H9 (cell line): ENCODE measurements at regions not wholly inside any gene's neighbourhood (a gene's known extent, or its start where the extent isn't known, plus 50 kb on each side); places are given as distances from the start of the nearest gene placed in this dataset.

Experiments
- DNase-seq: peaks from one replicate; pipeline ENCODE4 v3.0.0-alpha.2; 2017
- H2AFZ ChIP-seq: one replicate; pipeline ENCODE4 v1.6.1; 2013; ENCODE audit warnings: mild to moderate bottlenecking, low read length, control low read depth, moderate library complexity
- H2AK5ac ChIP-seq: 2 replicates; pipeline ENCODE4 v1.6.1; 2013; ENCODE audit warnings: low read length, control low read depth, mixed read lengths; ENCODE audit not compliant: insufficient read length
- H2BK120ac ChIP-seq: one replicate; pipeline ENCODE4 v1.6.1; 2013; ENCODE audit warnings: low read depth, mild to moderate bottlenecking, low read length, control low read depth, inconsistent platforms; ENCODE audit not compliant: poor library complexity, severe bottlenecking
- H2BK12ac ChIP-seq: 2 replicates; pipeline ENCODE4 v1.6.1; 2013; ENCODE audit warnings: low read length, control low read depth, mixed read lengths, low read depth; ENCODE audit not compliant: insufficient read length
- H2BK15ac ChIP-seq: 2 replicates; pipeline ENCODE4 v1.6.1; 2013; ENCODE audit warnings: low read depth, low read length, control low read depth
- H2BK20ac ChIP-seq: one replicate; pipeline ENCODE4 v1.6.1; 2013; ENCODE audit warnings: low read depth, mild to moderate bottlenecking, low read length, control low read depth, inconsistent platforms; ENCODE audit not compliant: poor library complexity, severe bottlenecking
- H2BK5ac ChIP-seq: 2 replicates; pipeline ENCODE4 v1.6.1; 2013; ENCODE audit warnings: low read length, control low read depth, mixed read lengths; ENCODE audit not compliant: insufficient read length
- H3K14ac ChIP-seq: 2 replicates; pipeline ENCODE4 v1.6.1; 2013; ENCODE audit warnings: low read length, control low read depth; ENCODE audit not compliant: insufficient read depth
- H3K18ac ChIP-seq: 2 replicates; pipeline ENCODE4 v1.6.1; 2013; ENCODE audit warnings: low read depth, mild to moderate bottlenecking, mixed read lengths, low read length, control low read depth; ENCODE audit not compliant: insufficient read length
- H3K23ac ChIP-seq: 2 replicates; pipeline ENCODE4 v1.6.1; 2013; ENCODE audit warnings: low read length, control low read depth, mixed read lengths, low read depth; ENCODE audit not compliant: insufficient read length
- H3K23me2 ChIP-seq: 2 replicates; pipeline ENCODE4 v1.6.1; 2013; ENCODE audit warnings: low read depth, mild to moderate bottlenecking, mixed read lengths, low read length, control low read depth; ENCODE audit not compliant: insufficient read length, poor library complexity, severe bottlenecking
- H3K27ac ChIP-seq: 2 replicates; pipeline ENCODE4 v1.5.1; 2013; ENCODE audit warnings: low read length, control low read depth, mixed read lengths, low read depth; ENCODE audit not compliant: insufficient read length
- H3K27me3 ChIP-seq: 2 replicates; pipeline ENCODE4 v1.6.1; 2013; ENCODE audit warnings: low read length, control low read depth, inconsistent platforms; ENCODE audit not compliant: insufficient read depth
- H3K4ac ChIP-seq: 2 replicates; pipeline ENCODE4 v1.6.1; 2013; ENCODE audit warnings: low read depth, mild to moderate bottlenecking, control low read depth, inconsistent platforms, low read length, moderate library complexity
- H3K4me1 ChIP-seq: 2 replicates; pipeline ENCODE4 v1.6.1; 2013; ENCODE audit warnings: low read length, control low read depth, inconsistent platforms; ENCODE audit not compliant: insufficient read depth
- H3K4me2 ChIP-seq: 2 replicates; pipeline ENCODE4 v1.6.1; 2013; ENCODE audit warnings: low read length, control low read depth, mixed read lengths; ENCODE audit not compliant: insufficient read length, insufficient read depth
- H3K56ac ChIP-seq: 2 replicates; pipeline ENCODE4 v1.6.1; 2013; ENCODE audit warnings: low read depth, mild to moderate bottlenecking, mixed read lengths, low read length, control low read depth; ENCODE audit not compliant: insufficient read length
- H3K79me1 ChIP-seq: 2 replicates; pipeline ENCODE4 v1.6.1; 2013; ENCODE audit warnings: low read depth, mild to moderate bottlenecking, moderate library complexity, low read length, control low read depth, inconsistent platforms; ENCODE audit not compliant: insufficient read depth, poor library complexity, severe bottlenecking
- H3K79me2 ChIP-seq: 2 replicates; pipeline ENCODE4 v1.6.1; 2013; ENCODE audit warnings: low read length, control low read depth, inconsistent platforms; ENCODE audit not compliant: insufficient read depth
- H3K9ac ChIP-seq: 2 replicates; pipeline ENCODE4 v1.6.1; 2013; ENCODE audit warnings: low read length, control low read depth, mixed read lengths; ENCODE audit not compliant: insufficient read length; ENCODE audit errors: extremely low read depth
- H3K9me3 ChIP-seq: one replicate; pipeline ENCODE4 v1.6.1; 2013; ENCODE audit warnings: low read depth, low read length, inconsistent platforms; ENCODE audit not compliant: control insufficient read depth
- H3T11ph ChIP-seq: one replicate; pipeline ENCODE4 v1.6.1; 2013; ENCODE audit warnings: mild to moderate bottlenecking, low read length, control low read depth, inconsistent platforms
- H4K20me1 ChIP-seq: one replicate; pipeline ENCODE4 v1.6.1; 2013; ENCODE audit not compliant: control insufficient read depth, insufficient read length, insufficient read depth
- H4K5ac ChIP-seq: 2 replicates; pipeline ENCODE4 v1.6.1; 2013; ENCODE audit warnings: low read depth, mild to moderate bottlenecking, mixed read lengths, low read length, control low read depth; ENCODE audit not compliant: insufficient read length
- H4K8ac ChIP-seq: replicated peaks from 2 replicates; pipeline ENCODE4 v1.6.1; 2013; ENCODE audit warnings: low read length, control low read depth, mixed read lengths, low read depth; ENCODE audit not compliant: insufficient read length
- H4K91ac ChIP-seq: 2 replicates; pipeline ENCODE4 v1.6.1; 2013; ENCODE audit warnings: low read depth, mild to moderate bottlenecking, moderate library complexity, mixed read lengths, low read length, control low read depth; ENCODE audit not compliant: insufficient read length
- H3K27ac Mint-ChIP-seq, 3 experiments: 2 replicates in 2 of 3; 3 replicates in 1 of 3; pipeline ENCODE4 v1.8.0; 2020 to 2021; ENCODE audit warnings: mixed read lengths in 3 of 3, mild to moderate bottlenecking in 1 of 3, moderate library complexity in 1 of 3
- H3K27me3 Mint-ChIP-seq: 2 replicates; pipeline ENCODE4 v1.8.0; 2021; ENCODE audit warnings: low read depth, mild to moderate bottlenecking, moderate library complexity, mixed read lengths
- H3K36me3 Mint-ChIP-seq, 3 experiments: 2 replicates in 2 of 3; 3 replicates in 1 of 3; pipeline ENCODE4 v1.8.0; 2020 to 2021; ENCODE audit warnings: low read depth in 3 of 3, mixed read lengths in 3 of 3; ENCODE audit not compliant: insufficient read depth in 1 of 3
- H3K4me1 Mint-ChIP-seq, 2 experiments: 2 replicates each; pipeline ENCODE4 v1.8.0; 2020; ENCODE audit warnings: mixed read lengths in 2 of 2
- H3K4me3 Mint-ChIP-seq, 2 experiments: 2 replicates in 1 of 2; 3 replicates in 1 of 2; pipeline ENCODE4 v1.8.0; 2020 to 2021; ENCODE audit warnings: mild to moderate bottlenecking in 2 of 2, mixed read lengths in 2 of 2, moderate library complexity in 1 of 2
- H3K9me3 Mint-ChIP-seq, 2 experiments: 2 replicates in 1 of 2; 3 replicates in 1 of 2; pipeline ENCODE4 v1.8.0; 2020; ENCODE audit warnings: mild to moderate bottlenecking in 2 of 2, mixed read lengths in 2 of 2, moderate library complexity in 1 of 2
- CTCF ChIP-seq: fragments of 200-600 bp; sonication (generic); conservative IDR thresholded peaks from 3 replicates; pipeline ENCODE4 v1.8.0; 2021; ENCODE audit warnings: antibody characterized with exemption, mild to moderate bottlenecking
- WGBS: extraction: QIAGEN DNeasy Blood & Tissue Kit; methylation state at CpG from one replicate; pipeline ENCODE4 v1.1.7; 2013; ENCODE audit warnings: missing lambda C conversion rate, low lambda C conversion rate, mixed read lengths; ENCODE audit not compliant: insufficient read length; ENCODE audit errors: extremely low coverage; 5-methylcytosine and 5-hydroxymethylcytosine counted together

DNA sequence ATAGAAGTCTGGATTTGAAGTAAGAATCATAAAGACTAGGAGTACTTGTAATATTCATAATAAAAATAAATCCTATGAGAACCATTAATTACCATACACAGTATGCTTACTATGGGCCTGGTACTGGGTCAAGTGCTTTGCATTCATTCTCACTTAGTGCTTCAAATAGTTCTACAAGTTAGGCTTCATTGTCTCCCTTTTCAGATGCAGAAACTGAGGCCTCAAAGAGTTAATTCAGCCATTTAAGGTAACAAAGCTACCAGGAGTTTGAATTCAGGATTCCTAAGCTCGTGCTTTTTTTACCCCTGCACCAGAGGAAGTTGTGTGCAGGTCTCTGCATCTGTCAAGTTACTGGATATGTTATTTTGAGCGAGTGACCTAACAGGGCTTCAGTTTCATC is 1098.4 kb upstream of the EEF2KMT start:
- Mint-ChIP-seq H3K9me3 (no peaks in the 10 kb centered on the region), H3K4me3 (no peak overlapping the region), H3K4me1 (peaks cover 55 to 60% of the 10 kb centered on the region in 2 experiments), H3K27me3 (no peaks in the 10 kb centered on the region), H3K36me3 (no peaks in the 10 kb centered on the region; a peak in 1 of 7 replicates), H3K27ac (peak overlapping the region in 1 of 3 experiments; percentile 83; a peak in 2 of 7 replicates)
- H2BK15ac ChIP-seq = no peak overlapping the region
- no peak overlapping the region for H2BK12ac ChIP-seq
- H3K56ac ChIP-seq = no peak overlapping the region
- no peak for TF ChIP-seq CTCF
- no peak overlapping the region for H3K23ac ChIP-seq
- no peak overlapping the region for H2BK120ac ChIP-seq
- peak overlapping the region; percentile 61 for H3K27ac ChIP-seq
- H4K8ac ChIP-seq = no peak overlapping the region
- no peaks in the 10 kb centered on the region for H3K27me3 ChIP-seq
- peak overlapping the region; percentile 6 for H3K4me2 ChIP-seq
- H2AFZ ChIP-seq = no peak overlapping the region
- no peaks in the 10 kb centered on the region for H3K79me1 ChIP-seq
- H4K91ac ChIP-seq = no peak overlapping the region
- H2AK5ac ChIP-seq = no peak overlapping the region
- H2BK5ac ChIP-seq = no peak overlapping the region
- H4K5ac ChIP-seq = no peak overlapping the region
- H3K18ac ChIP-seq = no peak overlapping the region
- no peaks in the 10 kb centered on the region for H3K79me2 ChIP-seq
- H2BK20ac ChIP-seq = no peak overlapping the region
- no peaks in the 10 kb centered on the region for H4K20me1 ChIP-seq
- H3K4me1 ChIP-seq = peaks cover 11% of the 10 kb centered on the region; the same call in 1 of the 2 replicates
- no CpG with 5 or more reads among the region's 2 CpGs for WGBS
- no peaks in the 10 kb centered on the region for H3K23me2 ChIP-seq
- H3K9ac ChIP-seq = no peak overlapping the region
- peak; percentile 38 for DNase-seq
- no peaks in the 10 kb centered on the region for H3K9me3 ChIP-seq
- no peak overlapping the region for H3T11ph ChIP-seq
- no peak overlapping the region for H3K4ac ChIP-seq
- H3K14ac ChIP-seq = no peak overlapping the region
